K562 (cell line): ENCODE measurements at regions not wholly inside any gene's neighbourhood (a gene's known extent, or its start where the extent isn't known, plus 50 kb on each side); places are given as distances from the start of the nearest gene placed in this dataset.

ENCODE experiments used
- ATAC-seq: fragments of 200-7000 bp; cut with Tn5 transposase; 3 replicates; pipeline ENCODE4 v1.9.1; 2020; ENCODE audit warnings: moderate library complexity
- BruUV-seq: library from RNA; stranded (reverse); fragments of 400-500 nt; replicated peaks from 2 replicates; lab custom pipeline; 2021; lab: Mats Ljungman, UMichigan
- CTCF ChIA-PET: fragments of 300-600 bp; formaldehyde crosslinking; extraction: SDS; loops from one replicate; lab custom pipeline; 2021; ENCODE audit warnings: low intra/inter-chr PET ratio; lab: Yijun Ruan, JAX
- POLR2A ChIA-PET: fragments of 300-600, 350-650 bp; sonication (Branson Sonifier 250); formaldehyde crosslinking; extraction: SDS; loops from one replicate; lab custom pipeline; 2021; ENCODE audit warnings: antibody characterized with exemption, inconsistent platforms; lab: Yijun Ruan, JAX
- DNase-seq, 4 experiments: peaks; one replicate each; pipeline versions ENCODE4 v3.0.0 to v3.0.0-alpha.2; 2011 to 2018; ENCODE audit warnings: low spot score in 3 of 4, mixed read lengths in 3 of 4; ENCODE audit errors: extremely low read depth in 1 of 4
- FAIRE-seq: peaks from 2 replicates; lab custom pipeline; 2011; peaks lifted over from hg19 to GRCh38; lab: Jason Lieb, UNC
- H2AFZ ChIP-seq: 2 replicates; pipeline ENCODE4 v1.6.0; 2011; ENCODE audit warnings: low read depth, low read length, control low read depth, inconsistent platforms
- H3K27ac ChIP-seq: fragments of 200-600 bp; 3 replicates; pipeline ENCODE4 v1.8.0; 2011; ENCODE audit warnings: low read depth, mild to moderate bottlenecking, control low read depth, inconsistent platforms, low read length, moderate library complexity, mixed read lengths; ENCODE audit errors: extremely low read depth
- H3K27me3 ChIP-seq, 2 experiments: fragments of 300-600 bp in 1 of 2; 2 replicates in 1 of 2; 3 replicates in 1 of 2; pipeline versions ENCODE4 v1.6.0 to v1.8.0; 2011; ENCODE audit warnings: inconsistent platforms in 2 of 2, low read length in 2 of 2, mild to moderate bottlenecking in 1 of 2, mixed read lengths in 1 of 2, moderate library complexity in 1 of 2; ENCODE audit not compliant: control insufficient read depth in 2 of 2, insufficient read depth in 2 of 2
- H3K36me3 ChIP-seq: fragments of 300-600 bp; 3 replicates; pipeline ENCODE4 v1.8.0; 2011; ENCODE audit warnings: mild to moderate bottlenecking, low read length, inconsistent platforms; ENCODE audit not compliant: control insufficient read depth, insufficient read depth
- H3K4me1 ChIP-seq, 2 experiments: fragments of 200-600 bp in 1 of 2; replicated peaks in 1 of 2; 2 replicates in 1 of 2; 3 replicates in 1 of 2; pipeline versions ENCODE4 v1.5.1 to v1.8.0; 2011; ENCODE audit warnings: inconsistent platforms in 2 of 2, low read length in 2 of 2, mild to moderate bottlenecking in 1 of 2, mixed read lengths in 1 of 2, moderate library complexity in 1 of 2; ENCODE audit not compliant: control insufficient read depth in 2 of 2, insufficient read depth in 2 of 2
- H3K4me2 ChIP-seq: 2 replicates; pipeline ENCODE4 v1.6.1; 2011; ENCODE audit warnings: low read length, control low read depth, inconsistent platforms, mixed read lengths; ENCODE audit not compliant: insufficient read depth
- H3K4me3 ChIP-seq: fragments of 200-600 bp; sonication (generic), shearing (Covaris generic); 2 replicates; pipeline ENCODE4 v1.5.1; 2016; ENCODE audit warnings: control low read depth, inconsistent platforms
- H3K79me2 ChIP-seq: fragments of 200-600 bp; 3 replicates; pipeline ENCODE4 v1.8.0; 2011; ENCODE audit warnings: low read length, inconsistent platforms; ENCODE audit not compliant: control insufficient read depth, insufficient read depth
- H3K9ac ChIP-seq, 2 experiments: 2 replicates each; pipeline versions ENCODE4 v1.6.0 to v1.6.1; 2011; ENCODE audit warnings: low read depth in 2 of 2, low read length in 2 of 2, control low read depth in 1 of 2, inconsistent platforms in 1 of 2, mild to moderate bottlenecking in 1 of 2, mixed read lengths in 1 of 2; ENCODE audit not compliant: insufficient read depth in 1 of 2
- H3K9me1 ChIP-seq: one replicate; pipeline ENCODE4 v1.6.0; 2011; ENCODE audit warnings: inconsistent platforms, mild to moderate bottlenecking, low read length, moderate library complexity; ENCODE audit not compliant: control insufficient read depth, insufficient read depth
- H3K9me3 ChIP-seq: replicated peaks from 2 replicates; pipeline ENCODE4 v1.5.1; 2011; ENCODE audit warnings: low read depth, low read length, inconsistent platforms; ENCODE audit not compliant: control insufficient read depth, insufficient read depth
- H4K20me1 ChIP-seq: replicated peaks from 2 replicates; pipeline ENCODE4 v1.6.1; 2011; ENCODE audit warnings: low read length, inconsistent platforms, mixed read lengths; ENCODE audit not compliant: control insufficient read depth, insufficient read depth
- FOXJ2 ChIP-seq: fragments of 200-800 bp; sonication (Bioruptor generic); IDR thresholded peaks from 2 replicates; pipeline ENCODE4 v1.6.1; 2016; ENCODE audit warnings: missing genetic modification characterization, missing compliant biosample characterization
- GATA2 ChIP-seq: sonication (generic); formaldehyde crosslinking; IDR thresholded peaks from 2 replicates; pipeline ENCODE4 v1.4.0; 2020; ENCODE audit warnings: mild to moderate bottlenecking, missing genetic modification reagents
- HMG20B ChIP-seq: fragments of 250-450 bp; sonication (Bioruptor Pico); IDR thresholded peaks from 2 replicates; pipeline ENCODE4 v1.5.0; 2021; ENCODE audit warnings: mild to moderate bottlenecking
- MAZ ChIP-seq, 2 experiments: fragments of 450-650 bp in 1 of 2; sonication (generic) in 1 of 2; formaldehyde crosslinking; IDR thresholded peaks in 1 of 2; conservative IDR thresholded peaks in 1 of 2; 2 replicates each; pipeline versions ENCODE4 v1.4.0 to v1.5.0; 2020; ENCODE audit warnings: mild to moderate bottlenecking in 1 of 2, missing genetic modification reagents in 1 of 2
- SRSF1 ChIP-seq: fragments of 200-400 bp; formaldehyde crosslinking; IDR thresholded peaks from 2 replicates; pipeline ENCODE4 v1.6.1; 2017; ENCODE audit warnings: mild to moderate bottlenecking, low read depth, low read length, moderate library complexity
- USF2 ChIP-seq: sonication (generic); formaldehyde crosslinking; IDR thresholded peaks from 2 replicates; pipeline ENCODE4 v1.5.0; 2020; ENCODE audit warnings: missing genetic modification reagents
- ZNF217 ChIP-seq: sonication (generic); formaldehyde crosslinking; IDR thresholded peaks from 2 replicates; pipeline ENCODE4 v1.8.0; 2022; ENCODE audit warnings: mild to moderate bottlenecking, missing genetic modification reagents
- WGBS: fragments of 100-300 bp; shearing (Covaris generic); methylation state at CpG from one replicate; pipeline ENCODE4 v1.1.6; 2016; ENCODE audit warnings: low coverage, mixed read lengths; ENCODE audit not compliant: insufficient coverage; ENCODE audit errors: missing lambda C conversion rate; 5-methylcytosine and 5-hydroxymethylcytosine counted together
- in situ Hi-C: fragments of 300-500 bp; cut with MboI; formaldehyde crosslinking; loops from 4 replicates; pipeline ENCODE4 v1.15.0; 2018; ENCODE audit warnings: inconsistent platforms, mixed read lengths
- intact Hi-C: fragments of 100-400 bp; cut with micrococcal nuclease; formaldehyde crosslinking; loops from 2 replicates; pipeline ENCODE4 v1.14.2; 2022

GRCh38 chr1:104235141-104235540 is 485.4 kb downstream of the AMY1C start:
- 0% methylated on average over 3 of the region's 3 CpGs for WGBS
- no peak overlapping the region for H3K4me2 ChIP-seq
- no peaks in the 10 kb centered on the region for H3K36me3 ChIP-seq
- TF ChIP-seq SRSF1 (no peak), USF2 (no peak), FOXJ2 (tag) (no peak), GATA2 (CRISPR knock-in tag) (no peak), ZNF217 (CRISPR knock-in tag) (no peak), MAZ (CRISPR knock-in tag; conservative IDR thresholded peaks at IDR 0.05 in 1 of 2, IDR thresholded peaks at IDR 0.05 in 1 of 2) (no peak), HMG20B (CRISPR knock-in tag) (no peak)
- no peak overlapping the region for H2AFZ ChIP-seq
- no peaks in the 10 kb centered on the region for H3K9me1 ChIP-seq
- BruUV-seq: no TSS peak
- H4K20me1 ChIP-seq: no peaks in the 10 kb centered on the region
- no peak for ATAC-seq
- no peaks in the 10 kb centered on the region for H3K9me3 ChIP-seq
- H3K79me2 ChIP-seq: no peaks in the 10 kb centered on the region
- CTCF ChIA-PET: no interaction called here
- intact Hi-C loops (no loop called here), in situ Hi-C loops (no loop called here)
- H3K4me3 ChIP-seq: no peak overlapping the region
- DNase-seq: no peak
- no peak for FAIRE-seq
- POLR2A ChIA-PET: no interaction called here
- no peak overlapping the region for H3K9ac ChIP-seq
- H3K4me1 ChIP-seq: no peaks in the 10 kb centered on the region
- no peaks in the 10 kb centered on the region for H3K27me3 ChIP-seq
- no peak overlapping the region for H3K27ac ChIP-seq
